PC-9 (cell line): ENCODE measurements at regions not wholly inside any gene's neighbourhood (a gene's known extent, or its start where the extent isn't known, plus 50 kb on each side); places are given as distances from the start of the nearest gene placed in this dataset.

ENCODE experiments used
- EZH2 ChIP-seq: fragments of 200-600 bp; sonication (generic); IDR thresholded peaks from 2 replicates; pipeline ENCODE4 v1.8.0; 2017; ENCODE audit warnings: antibody characterized with exemption, low read depth
- TF ChIP-seq, protein P1 (sequence below): fragments of 200-600 bp; sonication (generic); conservative IDR thresholded peaks from 2 replicates; pipeline ENCODE4 v1.6.1; 2017; ENCODE audit warnings: mixed run types, antibody characterized with exemption, mild to moderate bottlenecking, moderate library complexity

DNA sequence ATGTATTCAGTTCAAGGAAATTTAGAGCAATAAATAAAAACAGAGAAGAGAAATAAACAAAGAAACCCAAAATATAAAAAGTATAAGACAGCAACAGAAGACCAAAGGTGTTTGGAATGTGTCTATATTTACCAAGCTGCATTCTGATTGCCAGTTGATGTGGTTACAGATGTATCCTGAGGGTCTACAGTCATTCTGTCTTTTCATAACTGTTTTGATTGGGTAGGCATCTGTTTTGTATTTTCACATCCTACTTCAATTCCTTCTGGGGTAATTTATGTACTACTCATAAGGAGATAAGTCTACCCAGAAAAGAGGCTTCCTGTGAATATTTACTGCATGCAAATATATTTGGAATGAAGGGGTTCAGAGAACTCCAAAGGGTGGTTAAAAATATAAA, 596.8 kb upstream of the GCFC2 start:
- TF ChIP-seq, protein P1, sequence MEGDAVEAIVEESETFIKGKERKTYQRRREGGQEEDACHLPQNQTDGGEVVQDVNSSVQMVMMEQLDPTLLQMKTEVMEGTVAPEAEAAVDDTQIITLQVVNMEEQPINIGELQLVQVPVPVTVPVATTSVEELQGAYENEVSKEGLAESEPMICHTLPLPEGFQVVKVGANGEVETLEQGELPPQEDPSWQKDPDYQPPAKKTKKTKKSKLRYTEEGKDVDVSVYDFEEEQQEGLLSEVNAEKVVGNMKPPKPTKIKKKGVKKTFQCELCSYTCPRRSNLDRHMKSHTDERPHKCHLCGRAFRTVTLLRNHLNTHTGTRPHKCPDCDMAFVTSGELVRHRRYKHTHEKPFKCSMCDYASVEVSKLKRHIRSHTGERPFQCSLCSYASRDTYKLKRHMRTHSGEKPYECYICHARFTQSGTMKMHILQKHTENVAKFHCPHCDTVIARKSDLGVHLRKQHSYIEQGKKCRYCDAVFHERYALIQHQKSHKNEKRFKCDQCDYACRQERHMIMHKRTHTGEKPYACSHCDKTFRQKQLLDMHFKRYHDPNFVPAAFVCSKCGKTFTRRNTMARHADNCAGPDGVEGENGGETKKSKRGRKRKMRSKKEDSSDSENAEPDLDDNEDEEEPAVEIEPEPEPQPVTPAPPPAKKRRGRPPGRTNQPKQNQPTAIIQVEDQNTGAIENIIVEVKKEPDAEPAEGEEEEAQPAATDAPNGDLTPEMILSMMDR: no peak
- TF ChIP-seq EZH2: no peak
